Activated CD8-positive, alpha-beta T cell treated with anti-CD3 and anti-CD28 coated beads for 36 hours (primary cell): ENCODE measurements at regions not wholly inside any gene's neighbourhood (a gene's known extent, or its start where the extent isn't known, plus 50 kb on each side); places are given as distances from the start of the nearest gene placed in this dataset.
"Not testable (repeated sequence)": the region's sequence is repeated elsewhere in the genome, so short reads cannot be mapped to it uniquely, and the experiment has no call there.

Experiments used
- ATAC-seq: fragments of 200-7000 bp; cut with Tn5 transposase; one replicate; pipeline ENCODE4 v1.10.0; 2021; ENCODE audit warnings: mild to moderate bottlenecking, moderate library complexity
- CTCF ChIA-PET: fragments of 350-600 bp; sonication (Branson Sonifier 250); formaldehyde crosslinking; loops from one replicate; lab custom pipeline; 2021; ENCODE audit warnings: antibody characterized with exemption; lab: Charles Lee
- POLR2A ChIA-PET: fragments of 350-600 bp; sonication (Branson Sonifier 250); formaldehyde crosslinking; loops from one replicate; lab custom pipeline; 2021; ENCODE audit warnings: antibody characterized with exemption; lab: Charles Lee
- DNase-seq: peaks from one replicate; pipeline ENCODE4 v3.0.0-alpha.2; 2020
- H3K27ac Mint-ChIP-seq: one replicate; pipeline ENCODE4 v1.8.0; 2021; ENCODE audit warnings: mild to moderate bottlenecking, mixed read lengths
- H3K27me3 Mint-ChIP-seq: one replicate; pipeline ENCODE4 v1.8.0; 2021; ENCODE audit warnings: mixed read lengths
- H3K36me3 Mint-ChIP-seq: one replicate; pipeline ENCODE4 v1.8.0; 2021; ENCODE audit warnings: low read depth, mixed read lengths
- H3K4me1 Mint-ChIP-seq: one replicate; pipeline ENCODE4 v1.8.0; 2021; ENCODE audit warnings: low read depth, mixed read lengths
- H3K4me3 Mint-ChIP-seq: one replicate; pipeline ENCODE4 v1.8.0; 2021; ENCODE audit warnings: mild to moderate bottlenecking, moderate library complexity, mixed read lengths
- H3K9me3 Mint-ChIP-seq: one replicate; pipeline ENCODE4 v1.8.0; 2021; ENCODE audit warnings: mixed read lengths
- intact Hi-C: fragments of 100-400 bp; cut with micrococcal nuclease; formaldehyde crosslinking; loops from one replicate; pipeline ENCODE4 v1.10.0; 2022
- TF ChIP-seq, protein P1 (sequence below): fragments of 200-600 bp; IDR thresholded peaks from one replicate; pipeline ENCODE4 v1.8.0; 2022; ENCODE audit warnings: antibody characterized with exemption, mild to moderate bottlenecking

DNA sequence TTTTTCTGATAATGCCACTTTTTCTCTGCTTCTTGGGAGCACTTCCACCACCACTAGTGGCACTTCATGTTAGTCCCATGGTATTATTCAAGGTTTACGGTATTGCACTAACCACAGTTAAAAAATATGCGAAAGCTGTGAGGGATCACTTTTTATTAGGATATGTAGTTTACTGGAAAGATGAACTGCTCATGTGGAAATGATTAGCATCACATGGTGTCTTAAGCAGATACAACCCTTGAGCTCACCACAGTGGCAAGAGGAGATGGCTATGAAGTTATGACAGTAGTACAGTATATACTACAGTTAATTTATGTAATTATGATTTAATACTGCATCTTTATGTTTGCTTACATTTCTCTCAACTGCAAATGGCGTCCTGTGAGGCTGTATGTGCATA is 134.5 kb upstream of the HMGN3 start:
- Mint-ChIP-seq H3K4me1 (no peaks in the 10 kb centered on the region), H3K36me3 (peaks cover 1% of the 10 kb centered on the region), H3K27ac (no peak overlapping the region), H3K27me3 (no peaks in the 10 kb centered on the region), H3K4me3 (no peak overlapping the region), H3K9me3 (peaks cover 12% of the 10 kb centered on the region)
- ATAC-seq (no peak), DNase-seq (no peak)
- ChIA-PET POLR2A (interaction anchor here (0.6 kb wide), 1 partner anchor 407 kb away, joined by 4 read pairs; no protein-coding TSS in a partner anchor), CTCF (no interaction called here)
- TF ChIP-seq, protein P1, sequence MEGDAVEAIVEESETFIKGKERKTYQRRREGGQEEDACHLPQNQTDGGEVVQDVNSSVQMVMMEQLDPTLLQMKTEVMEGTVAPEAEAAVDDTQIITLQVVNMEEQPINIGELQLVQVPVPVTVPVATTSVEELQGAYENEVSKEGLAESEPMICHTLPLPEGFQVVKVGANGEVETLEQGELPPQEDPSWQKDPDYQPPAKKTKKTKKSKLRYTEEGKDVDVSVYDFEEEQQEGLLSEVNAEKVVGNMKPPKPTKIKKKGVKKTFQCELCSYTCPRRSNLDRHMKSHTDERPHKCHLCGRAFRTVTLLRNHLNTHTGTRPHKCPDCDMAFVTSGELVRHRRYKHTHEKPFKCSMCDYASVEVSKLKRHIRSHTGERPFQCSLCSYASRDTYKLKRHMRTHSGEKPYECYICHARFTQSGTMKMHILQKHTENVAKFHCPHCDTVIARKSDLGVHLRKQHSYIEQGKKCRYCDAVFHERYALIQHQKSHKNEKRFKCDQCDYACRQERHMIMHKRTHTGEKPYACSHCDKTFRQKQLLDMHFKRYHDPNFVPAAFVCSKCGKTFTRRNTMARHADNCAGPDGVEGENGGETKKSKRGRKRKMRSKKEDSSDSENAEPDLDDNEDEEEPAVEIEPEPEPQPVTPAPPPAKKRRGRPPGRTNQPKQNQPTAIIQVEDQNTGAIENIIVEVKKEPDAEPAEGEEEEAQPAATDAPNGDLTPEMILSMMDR: no peak
- intact Hi-C loops: no loop called here

DNA sequence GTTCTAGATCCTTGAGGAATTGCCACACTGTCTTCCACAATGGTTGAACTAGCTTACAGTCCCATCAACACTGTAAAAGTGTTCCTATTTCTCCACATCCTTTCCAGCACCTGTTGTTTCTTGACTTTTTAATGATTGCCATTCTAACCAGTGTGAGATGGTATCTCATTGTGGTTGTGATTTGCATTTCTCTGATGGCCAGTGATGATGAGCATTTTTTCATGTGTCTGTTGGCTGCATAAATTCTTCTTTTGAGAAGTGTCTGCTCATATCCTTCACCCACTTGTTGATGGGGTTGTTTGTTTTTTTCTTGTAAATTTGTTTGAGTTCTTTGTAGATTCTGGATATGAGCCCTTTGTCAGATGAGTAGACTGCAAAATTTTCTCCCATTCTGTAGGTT is 129.0 kb upstream of the HMGN3 start:
- CTCF ChIA-PET, intact Hi-C loops, ATAC-seq, H3K4me3 Mint-ChIP-seq, H3K27ac Mint-ChIP-seq, DNase-seq, POLR2A ChIA-PET, H3K36me3 Mint-ChIP-seq, H3K4me1 Mint-ChIP-seq, H3K27me3 Mint-ChIP-seq: not testable (repeated sequence)
- H3K9me3 Mint-ChIP-seq: peaks cover 13% of the 10 kb centered on the region

DNA sequence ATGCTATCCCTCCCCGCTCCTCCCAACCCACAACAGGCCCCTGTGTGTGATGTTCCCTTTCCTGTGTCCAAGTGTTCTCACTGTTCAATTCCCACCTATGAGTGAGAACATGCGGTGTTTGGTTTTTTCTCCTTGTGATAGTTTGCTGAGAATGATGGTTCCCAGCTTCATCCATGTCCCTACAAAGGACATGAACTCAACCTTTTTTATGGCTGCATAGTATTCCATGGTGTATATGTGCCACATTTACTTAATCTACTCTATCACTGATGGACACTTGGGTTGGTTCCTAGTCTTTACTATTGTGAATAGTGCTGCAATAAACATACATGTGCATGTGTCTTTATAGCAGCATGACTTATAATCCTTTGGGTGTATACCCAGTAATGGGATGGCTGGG is 126.6 kb upstream of the HMGN3 start:
- CTCF ChIA-PET, ATAC-seq, H3K4me1 Mint-ChIP-seq, H3K27ac Mint-ChIP-seq, DNase-seq, H3K27me3 Mint-ChIP-seq, H3K36me3 Mint-ChIP-seq, H3K9me3 Mint-ChIP-seq, H3K4me3 Mint-ChIP-seq, POLR2A ChIA-PET, intact Hi-C loops: not testable (repeated sequence)

DNA sequence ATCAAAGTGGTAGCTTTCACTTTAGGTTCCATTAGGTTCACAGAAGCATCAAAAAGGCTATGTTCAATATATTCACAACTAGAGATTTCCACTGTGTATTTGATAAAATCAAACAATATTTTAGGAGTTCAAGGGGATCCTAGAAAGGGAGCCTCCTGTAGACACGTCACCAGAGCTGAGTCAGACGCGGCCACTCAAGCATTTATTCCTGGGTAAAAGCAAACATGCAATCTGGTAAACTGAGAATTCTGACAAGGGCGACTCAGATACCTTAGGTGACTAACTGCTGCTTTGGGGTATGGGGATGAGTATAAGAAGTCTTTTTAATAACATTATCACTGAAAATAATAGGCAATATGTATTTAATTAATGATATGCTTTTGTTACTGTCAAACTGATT is 118.7 kb upstream of the HMGN3 start:
- ATAC-seq (no peak), DNase-seq (no peak)
- H3K27me3 Mint-ChIP-seq: peaks cover 8% of the 10 kb centered on the region
- no peak overlapping the region for H3K4me3 Mint-ChIP-seq
- ChIA-PET CTCF (no interaction called here), POLR2A (no interaction called here)
- TF ChIP-seq, protein P1: no peak
- no peak overlapping the region for H3K27ac Mint-ChIP-seq
- intact Hi-C loops: no loop called here
- H3K36me3 Mint-ChIP-seq: no peaks in the 10 kb centered on the region
- H3K9me3 Mint-ChIP-seq: peaks cover under 1% of the 10 kb centered on the region
- no peaks in the 10 kb centered on the region for H3K4me1 Mint-ChIP-seq

DNA sequence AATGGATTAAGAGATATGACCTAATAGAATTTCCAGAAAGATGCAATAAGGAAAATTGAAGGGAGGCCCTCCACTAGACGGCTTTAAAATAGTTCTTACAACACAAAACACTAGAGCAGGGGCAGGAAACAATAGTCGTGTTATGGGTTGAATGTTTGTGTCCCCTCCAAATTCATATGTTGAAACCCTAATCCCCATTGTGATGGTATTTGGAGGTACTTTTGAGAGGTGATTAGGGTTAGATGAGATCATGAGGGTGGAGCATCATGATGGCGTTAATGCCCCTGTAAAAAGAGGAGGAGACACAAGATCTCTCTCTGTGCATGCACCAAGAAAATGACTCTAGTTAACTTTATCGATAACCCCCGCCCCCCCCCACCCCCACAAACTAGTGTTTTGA is 104.0 kb upstream of the HMGN3 start:
- DNase-seq (no peak), ATAC-seq (no peak)
- peaks cover 8% of the 10 kb centered on the region for H3K4me1 Mint-ChIP-seq
- H3K9me3 Mint-ChIP-seq: peaks cover 2% of the 10 kb centered on the region
- POLR2A ChIA-PET: no interaction called here
- TF ChIP-seq, protein P1: no peak
- CTCF ChIA-PET: no interaction called here
- intact Hi-C loops: no loop called here
- H3K4me3 Mint-ChIP-seq: no peak overlapping the region
- no peak overlapping the region for H3K27ac Mint-ChIP-seq
- no peaks in the 10 kb centered on the region for H3K36me3 Mint-ChIP-seq
- H3K27me3 Mint-ChIP-seq: peaks cover 12% of the 10 kb centered on the region

DNA sequence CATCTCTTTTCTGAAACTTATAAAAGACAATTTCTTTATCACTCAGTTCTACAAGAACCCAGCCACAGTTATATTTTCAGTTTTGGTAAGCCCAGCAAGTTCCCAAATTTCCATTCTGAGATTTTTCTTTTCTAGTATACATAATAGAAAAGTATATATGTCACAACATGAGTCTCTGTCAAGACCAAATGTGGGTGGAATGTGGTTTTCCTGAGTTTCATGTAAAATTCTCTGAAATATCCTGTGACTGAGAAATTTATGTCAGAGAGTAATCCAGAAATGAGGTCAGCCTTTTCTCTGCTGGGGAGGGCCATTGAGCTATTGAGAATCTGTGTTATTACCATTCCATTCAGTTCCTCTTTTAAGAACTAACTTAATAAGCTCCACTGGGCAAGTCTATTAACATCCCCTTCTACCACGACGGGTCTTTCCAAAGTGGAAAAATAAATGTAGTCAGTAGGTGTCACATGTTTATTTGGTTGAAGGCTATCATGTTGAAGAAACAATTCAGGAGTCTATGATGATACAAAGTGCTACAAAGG is 100.7 kb upstream of the HMGN3 start:
- TF ChIP-seq, protein P1: no peak
- CTCF ChIA-PET: no interaction called here
- POLR2A ChIA-PET: interaction anchor here (1.1 kb wide), 1 partner anchor 257 kb away, joined by 3 read pairs; the partner anchor contains the start of gene PHIP
- Mint-ChIP-seq H3K27ac (no peak overlapping the region), H3K4me3 (no peak overlapping the region), H3K4me1 (peaks cover 8% of the 10 kb centered on the region), H3K27me3 (peaks cover 18% of the 10 kb centered on the region), H3K9me3 (no peaks in the 10 kb centered on the region), H3K36me3 (no peaks in the 10 kb centered on the region)
- intact Hi-C loops: no loop called here
- peak; percentile 72 for ATAC-seq
- peak; percentile 5 for DNase-seq
